A549 (cell line): ENCODE measurements at regions not wholly inside any gene's neighbourhood (a gene's known extent, or its start where the extent isn't known, plus 50 kb on each side); places are given as distances from the start of the nearest gene placed in this dataset.

ENCODE experiments used
- ATAC-seq, 2 experiments: fragments of 200-7000 bp in 1 of 2; fragments of >200 bp in 1 of 2; cut with Nextera tagmentation in 1 of 2; cut with Tn5 transposase in 1 of 2; 3 replicates each; pipeline versions ENCODE4 v1.8.0 to v1.9.1; 2018 to 2020; ENCODE audit warnings: mild to moderate bottlenecking in 1 of 2, moderate library complexity in 1 of 2
- CTCF ChIA-PET: fragments of 300-600 bp; sonication (Branson Sonifier 250); formaldehyde crosslinking; extraction: SDS; loops from one replicate; lab custom pipeline; 2021; ENCODE audit warnings: antibody characterized with exemption, inconsistent platforms; lab: Yijun Ruan, JAX
- POLR2A ChIA-PET: fragments of 350-600 bp; formaldehyde crosslinking; extraction: SDS; loops from one replicate; lab custom pipeline; 2021; ENCODE audit warnings: antibody characterized with exemption, inconsistent platforms; lab: Yijun Ruan, JAX
- DNase-seq, 2 experiments: peaks; one replicate each; pipeline versions ENCODE4 v3.0.0 to v3.0.0-alpha.2; 2011 to 2016; ENCODE audit warnings: low read depth in 1 of 2, low spot score in 1 of 2
- FAIRE-seq: peaks from 2 replicates; lab custom pipeline; 2011; peaks lifted over from hg19 to GRCh38; lab: Jason Lieb, UNC
- H3K27ac ChIP-seq, 2 experiments: fragments of >200 bp; sonication (Bioruptor Twin); formaldehyde crosslinking; 3 replicates each; pipeline ENCODE4 v1.5.1; 2016 to 2017
- H3K4me1 ChIP-seq: fragments of >200 bp; sonication (Bioruptor Twin); formaldehyde crosslinking; 3 replicates; pipeline ENCODE4 v1.6.1; 2016
- H3K4me2 ChIP-seq: fragments of >200 bp; sonication (Bioruptor Twin); formaldehyde crosslinking; 3 replicates; pipeline ENCODE4 v1.6.1; 2016
- H3K4me3 ChIP-seq: fragments of >200 bp; sonication (Bioruptor Twin); formaldehyde crosslinking; 3 replicates; pipeline ENCODE4 v1.5.1; 2016
- H3K9me3 ChIP-seq: fragments of >200 bp; sonication (Bioruptor Twin); formaldehyde crosslinking; 3 replicates; pipeline ENCODE4 v1.6.1; 2016
- BCL3 ChIP-seq: fragments of >200 bp; sonication (Bioruptor Twin); formaldehyde crosslinking; IDR thresholded peaks from 3 replicates; pipeline ENCODE4 v1.6.1; 2016
- CBX2 ChIP-seq: fragments of 200-600 bp; sonication (generic); IDR thresholded peaks from 2 replicates; pipeline ENCODE4 v1.6.1; 2016; ENCODE audit warnings: low read depth, mild to moderate bottlenecking, borderline replicate concordance
- CEBPB ChIP-seq, 2 experiments: fragments of >200 bp in 1 of 2; sonication (Bioruptor Twin) in 1 of 2; formaldehyde crosslinking in 1 of 2; IDR thresholded peaks; 2 replicates each; pipeline ENCODE4 v1.6.1; 2012 to 2016
- CHD2 ChIP-seq: fragments of 150-350 bp; IDR thresholded peaks from 2 replicates; pipeline ENCODE4 v1.6.1; 2014; ENCODE audit warnings: low read length; ENCODE audit not compliant: partially characterized antibody
- EHMT2 ChIP-seq: fragments of 200-600 bp; sonication (generic); IDR thresholded peaks from 2 replicates; pipeline ENCODE4 v1.6.1; 2016; ENCODE audit warnings: antibody characterized with exemption, low read depth, mild to moderate bottlenecking, moderate library complexity
- EP300 ChIP-seq, 2 experiments: fragments of >200 bp; sonication (Bioruptor Twin); formaldehyde crosslinking; IDR thresholded peaks; 2 replicates in 1 of 2; 3 replicates in 1 of 2; pipeline ENCODE4 v1.6.1; 2016 to 2017
- HEYL ChIP-seq: fragments of 250-450 bp; sonication (Bioruptor Pico); IDR thresholded peaks from 2 replicates; pipeline ENCODE4 v1.8.0; 2021; ENCODE audit warnings: mild to moderate bottlenecking, moderate library complexity
- HOXB13 ChIP-seq: fragments of 250-450 bp; sonication (Bioruptor Pico); IDR thresholded peaks from 2 replicates; pipeline ENCODE4 v1.5.0; 2020; ENCODE audit warnings: low read depth, mild to moderate bottlenecking, moderate library complexity
- HOXB5 ChIP-seq: fragments of 250-450 bp; sonication (Bioruptor Pico); IDR thresholded peaks from 2 replicates; pipeline ENCODE4 v1.5.0; 2020; ENCODE audit warnings: mild to moderate bottlenecking, moderate library complexity
- MAX ChIP-seq: IDR thresholded peaks from 2 replicates; pipeline ENCODE4 v1.6.1; 2012
- NPAS2 ChIP-seq: fragments of 250-450 bp; sonication (Bioruptor Pico); IDR thresholded peaks from 2 replicates; pipeline ENCODE4 v1.8.0; 2022; ENCODE audit warnings: mild to moderate bottlenecking, moderate library complexity, borderline replicate concordance
- PHF8 ChIP-seq: fragments of 200-600 bp; sonication (generic); IDR thresholded peaks from 2 replicates; pipeline ENCODE4 v1.6.1; 2016; ENCODE audit warnings: low read depth, mild to moderate bottlenecking, antibody characterized with exemption, moderate library complexity, borderline replicate concordance
- POLR2AphosphoS2 ChIP-seq: conservative IDR thresholded peaks from 2 replicates; pipeline ENCODE4 v1.6.1; 2012; ENCODE audit warnings: low read length, improper control_type of control experiment, inconsistent platforms
- RARB ChIP-seq: fragments of 250-450 bp; sonication (Bioruptor Pico); IDR thresholded peaks from 2 replicates; pipeline ENCODE4 v1.8.0; 2021; ENCODE audit warnings: mild to moderate bottlenecking, moderate library complexity
- RCOR1 ChIP-seq: fragments of 150-350 bp; IDR thresholded peaks from 2 replicates; pipeline ENCODE4 v1.6.1; 2014; ENCODE audit warnings: antibody characterized with exemption, low read length, low read depth
- SMC3 ChIP-seq: fragments of >200 bp; sonication (Bioruptor Twin); formaldehyde crosslinking; IDR thresholded peaks from 3 replicates; pipeline ENCODE4 v1.6.1; 2018; ENCODE audit warnings: inconsistent platforms
- TP53 ChIP-seq: fragments of 250-450 bp; sonication (Bioruptor Pico); IDR thresholded peaks from 2 replicates; pipeline ENCODE4 v1.5.0; 2021; ENCODE audit warnings: mild to moderate bottlenecking, moderate library complexity
- ZC3H11A ChIP-seq: fragments of 450-650 bp; IDR thresholded peaks from 2 replicates; pipeline ENCODE4 v1.6.1; 2014; ENCODE audit warnings: antibody characterized with exemption, mild to moderate bottlenecking
- ZFP36 ChIP-seq: fragments of 450-650 bp; IDR thresholded peaks from 2 replicates; pipeline ENCODE4 v1.6.1; 2014; ENCODE audit warnings: borderline replicate concordance; ENCODE audit not compliant: partially characterized antibody
- WGBS: methylation state at CpG from one replicate; pipeline ENCODE4 v1.1.6; 2017; ENCODE audit errors: missing lambda C conversion rate; 5-methylcytosine and 5-hydroxymethylcytosine counted together
- TF ChIP-seq, protein P1 (sequence below): IDR thresholded peaks from 2 replicates; pipeline ENCODE4 v1.6.1; 2012
- TF ChIP-seq, protein P2 (sequence below): fragments of 250-450 bp; sonication (Bioruptor Pico); IDR thresholded peaks from 2 replicates; pipeline ENCODE4 v1.5.0; 2020; ENCODE audit warnings: low read depth, mild to moderate bottlenecking, moderate library complexity
- TF ChIP-seq, protein P3 (sequence below): fragments of 450-650 bp; IDR thresholded peaks from 2 replicates; pipeline ENCODE4 v1.6.1; 2014; ENCODE audit warnings: antibody characterized with exemption
- TF ChIP-seq, protein P4 (sequence below): fragments of >200 bp; sonication (Bioruptor Twin); formaldehyde crosslinking; IDR thresholded peaks from 3 replicates; pipeline ENCODE4 v1.5.1; 2016
- TF ChIP-seq, protein P5 (sequence below): fragments of 150-350 bp; IDR thresholded peaks from 2 replicates; pipeline ENCODE4 v1.6.1; 2014; ENCODE audit warnings: low read depth, mild to moderate bottlenecking, low read length

DNA sequence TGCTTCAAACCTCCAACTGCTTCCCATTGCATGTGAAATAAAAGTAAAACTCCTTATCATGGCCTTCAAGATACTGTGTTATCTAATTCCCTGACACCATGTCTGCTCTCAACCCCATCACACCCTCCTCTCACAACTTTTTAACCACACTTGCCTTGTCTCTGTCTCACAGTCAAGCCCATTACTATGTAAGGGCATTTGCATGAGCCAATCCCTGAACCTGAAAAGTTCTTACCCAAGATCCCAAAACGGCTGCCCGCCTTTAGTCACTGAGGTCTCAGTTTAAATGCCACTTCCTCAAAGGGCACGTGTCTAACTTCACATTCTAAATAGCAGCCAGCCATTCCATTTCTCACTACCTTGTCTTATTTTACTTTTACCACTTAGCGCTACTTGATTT is 83.1 kb downstream of the SST start:
- POLR2A ChIA-PET = no interaction called here
- WGBS = 45% methylated on average over 4 of the region's 4 CpGs

DNA sequence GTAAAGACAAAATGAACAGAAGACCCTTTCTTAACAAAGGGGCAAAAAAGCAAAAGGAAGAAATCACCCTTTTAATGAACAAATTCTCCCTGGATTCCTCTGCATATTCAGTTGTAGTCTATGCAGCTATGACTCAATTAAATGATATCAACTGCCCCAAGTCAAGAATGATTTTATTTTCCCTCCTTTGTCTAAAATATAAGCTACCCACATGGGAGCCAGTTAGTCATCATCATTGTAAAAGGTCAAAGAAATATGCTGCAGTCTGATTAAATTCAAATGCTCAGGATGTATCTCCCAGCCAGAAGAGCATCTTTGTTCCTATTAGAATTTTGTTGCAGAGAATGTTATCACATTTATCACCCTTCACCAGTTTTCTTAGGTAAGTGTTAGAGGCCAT is 84.0 kb downstream of the SST start:
- no peak overlapping the region for H3K27ac ChIP-seq
- H3K4me2 ChIP-seq = no peak overlapping the region
- FAIRE-seq (no peak), DNase-seq (no peak), ATAC-seq (no peak)
- TF ChIP-seq EHMT2 = no peak
- TF ChIP-seq NPAS2 (CRISPR knock-in tag) = no peak
- TF ChIP-seq BCL3 = no peak
- H3K4me3 ChIP-seq = no peak overlapping the region
- H3K4me1 ChIP-seq = no peaks in the 10 kb centered on the region
- CTCF ChIA-PET = no interaction called here
- no peaks in the 10 kb centered on the region for H3K9me3 ChIP-seq
- POLR2A ChIA-PET = no interaction called here

More for the DNA sequence above, 83.1 kb downstream of the SST start:
- ATAC-seq (no peak), DNase-seq (no peak), FAIRE-seq (no peak)
- Histone ChIP-seq H3K4me3 (no peak overlapping the region), H3K4me2 (no peak overlapping the region), H3K27ac (no peak overlapping the region), H3K4me1 (no peaks in the 10 kb centered on the region), H3K9me3 (no peaks in the 10 kb centered on the region)
- CTCF ChIA-PET = no interaction called here
- TF ChIP-seq SMC3 (no peak), TP53 (CRISPR knock-in tag) (no peak), RARB (CRISPR knock-in tag) (no peak), MAX (no peak), HEYL (CRISPR knock-in tag) (no peak)

DNA sequence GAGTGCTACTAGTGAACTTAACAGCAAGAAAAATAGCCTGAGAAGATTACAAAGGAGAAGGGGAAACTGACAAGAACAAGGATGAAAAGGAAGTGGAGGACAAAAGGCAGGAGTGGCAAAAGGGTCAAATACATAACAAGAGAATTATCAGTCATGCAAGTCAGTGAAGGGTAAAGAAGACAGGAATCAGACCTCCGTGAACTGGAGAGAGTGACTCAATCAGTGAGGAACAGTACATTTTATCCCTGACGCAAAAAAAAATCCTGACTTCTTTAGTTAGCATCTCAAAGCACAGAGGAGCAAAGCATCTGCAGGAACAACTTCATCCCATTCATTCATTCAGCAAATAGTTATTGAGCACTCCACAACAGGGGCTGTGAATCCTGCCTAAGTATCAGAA is 97.8 kb downstream of the SST start:
- ATAC-seq = no peak
- Histone ChIP-seq H3K4me3 (no peak overlapping the region), H3K27ac (no peak overlapping the region), H3K9me3 (no peaks in the 10 kb centered on the region)
- FAIRE-seq = no peak
- 74% methylated on average over 2 of the region's 2 CpGs for WGBS
- POLR2A ChIA-PET = no interaction called here
- TF ChIP-seq RCOR1 (no peak), CBX2 (no peak), HOXB13 (CRISPR knock-in tag) (no peak)
- TF ChIP-seq, all 56 proteins: peak for 0
- H3K4me1 ChIP-seq = 0 out of 3 replicates have a peak, but pooled peaks cover 2% of the 10 kb centered on the region
- no peak overlapping the region for H3K4me2 ChIP-seq
- CTCF ChIA-PET = no interaction called here
- DNase-seq = no peak

- no peak for FAIRE-seq
- ChIA-PET CTCF (no interaction called here), POLR2A (no interaction called here)
- H3K4me2 ChIP-seq = no peak overlapping the region
- H3K9me3 ChIP-seq = no peaks in the 10 kb centered on the region
- TF ChIP-seq ZC3H11A (no peak), POLR2AphosphoS2 (no peak), PHF8 (no peak), CEBPB (IDR thresholded peaks at IDR 0.05) (no peak), HOXB5 (CRISPR knock-in tag) (no peak), RARB (CRISPR knock-in tag) (no peak), EP300 (IDR thresholded peaks at IDR 0.05) (no peak), CBX2 (no peak), CHD2 (no peak), HEYL (CRISPR knock-in tag) (no peak), MAX (no peak), ZFP36 (no peak)
- TF ChIP-seq, protein P1, sequence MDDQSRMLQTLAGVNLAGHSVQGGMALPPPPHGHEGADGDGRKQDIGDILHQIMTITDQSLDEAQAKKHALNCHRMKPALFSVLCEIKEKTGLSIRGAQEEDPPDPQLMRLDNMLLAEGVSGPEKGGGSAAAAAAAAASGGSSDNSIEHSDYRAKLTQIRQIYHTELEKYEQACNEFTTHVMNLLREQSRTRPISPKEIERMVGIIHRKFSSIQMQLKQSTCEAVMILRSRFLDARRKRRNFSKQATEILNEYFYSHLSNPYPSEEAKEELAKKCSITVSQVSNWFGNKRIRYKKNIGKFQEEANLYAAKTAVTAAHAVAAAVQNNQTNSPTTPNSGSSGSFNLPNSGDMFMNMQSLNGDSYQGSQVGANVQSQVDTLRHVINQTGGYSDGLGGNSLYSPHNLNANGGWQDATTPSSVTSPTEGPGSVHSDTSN = no peak
- TF ChIP-seq, protein P2, sequence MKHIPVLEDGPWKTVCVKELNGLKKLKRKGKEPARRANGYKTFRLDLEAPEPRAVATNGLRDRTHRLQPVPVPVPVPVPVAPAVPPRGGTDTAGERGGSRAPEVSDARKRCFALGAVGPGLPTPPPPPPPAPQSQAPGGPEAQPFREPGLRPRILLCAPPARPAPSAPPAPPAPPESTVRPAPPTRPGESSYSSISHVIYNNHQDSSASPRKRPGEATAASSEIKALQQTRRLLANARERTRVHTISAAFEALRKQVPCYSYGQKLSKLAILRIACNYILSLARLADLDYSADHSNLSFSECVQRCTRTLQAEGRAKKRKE (CRISPR knock-in tag) = no peak
- TF ChIP-seq, protein P3, sequence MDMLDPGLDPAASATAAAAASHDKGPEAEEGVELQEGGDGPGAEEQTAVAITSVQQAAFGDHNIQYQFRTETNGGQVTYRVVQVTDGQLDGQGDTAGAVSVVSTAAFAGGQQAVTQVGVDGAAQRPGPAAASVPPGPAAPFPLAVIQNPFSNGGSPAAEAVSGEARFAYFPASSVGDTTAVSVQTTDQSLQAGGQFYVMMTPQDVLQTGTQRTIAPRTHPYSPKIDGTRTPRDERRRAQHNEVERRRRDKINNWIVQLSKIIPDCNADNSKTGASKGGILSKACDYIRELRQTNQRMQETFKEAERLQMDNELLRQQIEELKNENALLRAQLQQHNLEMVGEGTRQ = no peak
- TF ChIP-seq, protein P4, sequence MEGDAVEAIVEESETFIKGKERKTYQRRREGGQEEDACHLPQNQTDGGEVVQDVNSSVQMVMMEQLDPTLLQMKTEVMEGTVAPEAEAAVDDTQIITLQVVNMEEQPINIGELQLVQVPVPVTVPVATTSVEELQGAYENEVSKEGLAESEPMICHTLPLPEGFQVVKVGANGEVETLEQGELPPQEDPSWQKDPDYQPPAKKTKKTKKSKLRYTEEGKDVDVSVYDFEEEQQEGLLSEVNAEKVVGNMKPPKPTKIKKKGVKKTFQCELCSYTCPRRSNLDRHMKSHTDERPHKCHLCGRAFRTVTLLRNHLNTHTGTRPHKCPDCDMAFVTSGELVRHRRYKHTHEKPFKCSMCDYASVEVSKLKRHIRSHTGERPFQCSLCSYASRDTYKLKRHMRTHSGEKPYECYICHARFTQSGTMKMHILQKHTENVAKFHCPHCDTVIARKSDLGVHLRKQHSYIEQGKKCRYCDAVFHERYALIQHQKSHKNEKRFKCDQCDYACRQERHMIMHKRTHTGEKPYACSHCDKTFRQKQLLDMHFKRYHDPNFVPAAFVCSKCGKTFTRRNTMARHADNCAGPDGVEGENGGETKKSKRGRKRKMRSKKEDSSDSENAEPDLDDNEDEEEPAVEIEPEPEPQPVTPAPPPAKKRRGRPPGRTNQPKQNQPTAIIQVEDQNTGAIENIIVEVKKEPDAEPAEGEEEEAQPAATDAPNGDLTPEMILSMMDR = no peak
- TF ChIP-seq, protein P5, sequence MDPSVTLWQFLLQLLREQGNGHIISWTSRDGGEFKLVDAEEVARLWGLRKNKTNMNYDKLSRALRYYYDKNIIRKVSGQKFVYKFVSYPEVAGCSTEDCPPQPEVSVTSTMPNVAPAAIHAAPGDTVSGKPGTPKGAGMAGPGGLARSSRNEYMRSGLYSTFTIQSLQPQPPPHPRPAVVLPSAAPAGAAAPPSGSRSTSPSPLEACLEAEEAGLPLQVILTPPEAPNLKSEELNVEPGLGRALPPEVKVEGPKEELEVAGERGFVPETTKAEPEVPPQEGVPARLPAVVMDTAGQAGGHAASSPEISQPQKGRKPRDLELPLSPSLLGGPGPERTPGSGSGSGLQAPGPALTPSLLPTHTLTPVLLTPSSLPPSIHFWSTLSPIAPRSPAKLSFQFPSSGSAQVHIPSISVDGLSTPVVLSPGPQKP = no peak
- ATAC-seq = no peak
- H3K4me3 ChIP-seq = no peak overlapping the region
- no peak overlapping the region for H3K27ac ChIP-seq
- no peak for DNase-seq
- 25% methylated on average over 2 of the region's 4 CpGs for WGBS
- 0 out of 3 replicates have a peak, but pooled peaks cover 2% of the 10 kb centered on the region for H3K4me1 ChIP-seq
Measured at GRCh38 chr3:187571701-187572100, 98.5 kb downstream of the SST start.
